CD4-positive, CD25-positive, alpha-beta regulatory T cell (primary cell): ENCODE measurements at regions not wholly inside any gene's neighbourhood (a gene's known extent, or its start where the extent isn't known, plus 50 kb on each side); places are given as distances from the start of the nearest gene placed in this dataset.

Experiments
- ATAC-seq, 2 donors: fragments of 150-1000 bp; cut with Tn5 transposase; one replicate each; pipeline ENCODE4 v1.10.0; 2021; ENCODE audit warnings: low read depth in 2 of 2, moderate number of reproducible peaks in 2 of 2, moderate library complexity in 1 of 2
- DNase-seq, 3 donors: peaks; one replicate each; pipeline versions ENCODE4 v3.0.0 to v3.0.0-alpha.2; 2012 to 2022; ENCODE audit warnings: mixed read lengths in 1 of 3
- H3K27ac ChIP-seq: one replicate; pipeline ENCODE4 v1.7.0; 2013; ENCODE audit warnings: mild to moderate bottlenecking, low read length; ENCODE audit not compliant: insufficient read depth, poor library complexity, severe bottlenecking
- H3K27me3 ChIP-seq: one replicate; pipeline ENCODE4 v1.7.0; 2013; ENCODE audit warnings: low read length; ENCODE audit not compliant: control insufficient read depth, insufficient read depth
- H3K36me3 ChIP-seq: one replicate; pipeline ENCODE4 v1.7.0; 2013; ENCODE audit warnings: mild to moderate bottlenecking, low read length, moderate library complexity; ENCODE audit not compliant: control insufficient read depth, insufficient read depth
- H3K4me1 ChIP-seq: 2 replicates; pipeline ENCODE4 v1.7.0; 2013; ENCODE audit warnings: mild to moderate bottlenecking, low read length; ENCODE audit not compliant: insufficient read depth, control insufficient read depth, poor library complexity, severe bottlenecking
- H3K4me3 ChIP-seq: one replicate; pipeline ENCODE4 v1.7.0; 2013; ENCODE audit warnings: low read depth, mild to moderate bottlenecking, low read length, moderate library complexity
- H3K9me3 ChIP-seq, 2 experiments: 1 replicate in 1 of 2; 2 replicates in 1 of 2; pipeline ENCODE4 v1.7.0; 2013; ENCODE audit warnings: low read length in 2 of 2, mild to moderate bottlenecking in 1 of 2, moderate library complexity in 1 of 2; ENCODE audit not compliant: control insufficient read depth in 2 of 2
- H3K27ac Mint-ChIP-seq, 3 donors: one replicate each; pipeline ENCODE4 v1.8.0; 2020 to 2022; ENCODE audit warnings: mild to moderate bottlenecking in 3 of 3, mixed read lengths in 3 of 3, moderate library complexity in 2 of 3
- H3K27me3 Mint-ChIP-seq: one replicate; pipeline ENCODE4 v1.8.0; 2022; ENCODE audit warnings: mild to moderate bottlenecking, mixed read lengths
- H3K36me3 Mint-ChIP-seq: one replicate; pipeline ENCODE4 v1.8.0; 2020; ENCODE audit warnings: mixed read lengths
- H3K4me1 Mint-ChIP-seq, 4 donors: one replicate each; pipeline ENCODE4 v1.8.0; 2020 to 2022; ENCODE audit warnings: mixed read lengths in 4 of 4, mild to moderate bottlenecking in 1 of 4
- H3K4me3 Mint-ChIP-seq, 4 donors: one replicate each; pipeline ENCODE4 v1.8.0; 2020 to 2022; ENCODE audit warnings: mild to moderate bottlenecking in 4 of 4, mixed read lengths in 4 of 4, moderate library complexity in 3 of 4
- H3K9me3 Mint-ChIP-seq, 7 donors: one replicate each; pipeline ENCODE4 v1.8.0; 2020 to 2022; ENCODE audit warnings: mixed read lengths in 7 of 7, mild to moderate bottlenecking in 3 of 7, moderate library complexity in 2 of 7

DNA sequence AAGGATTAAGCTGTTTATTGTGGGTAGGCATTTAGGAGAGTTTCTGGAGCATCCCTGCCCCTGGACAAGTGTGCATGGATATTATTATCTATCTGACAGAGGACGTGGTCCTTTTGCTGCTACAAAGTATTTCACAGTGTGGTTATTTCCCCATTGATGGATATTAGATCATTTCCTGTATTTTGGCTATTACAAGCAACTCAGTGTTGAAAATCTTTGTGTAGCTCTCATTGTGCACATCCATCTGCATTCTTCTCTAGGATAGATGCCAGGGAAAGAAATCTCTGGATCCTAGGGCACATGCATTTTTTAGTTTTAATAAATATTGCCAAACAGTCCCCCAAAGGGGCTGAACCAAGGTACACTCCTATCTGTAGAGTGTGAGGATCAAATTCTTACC, 154.3 kb upstream of the SRRM4 start:
- no peaks in the 10 kb centered on the region for H3K9me3 ChIP-seq

DNA sequence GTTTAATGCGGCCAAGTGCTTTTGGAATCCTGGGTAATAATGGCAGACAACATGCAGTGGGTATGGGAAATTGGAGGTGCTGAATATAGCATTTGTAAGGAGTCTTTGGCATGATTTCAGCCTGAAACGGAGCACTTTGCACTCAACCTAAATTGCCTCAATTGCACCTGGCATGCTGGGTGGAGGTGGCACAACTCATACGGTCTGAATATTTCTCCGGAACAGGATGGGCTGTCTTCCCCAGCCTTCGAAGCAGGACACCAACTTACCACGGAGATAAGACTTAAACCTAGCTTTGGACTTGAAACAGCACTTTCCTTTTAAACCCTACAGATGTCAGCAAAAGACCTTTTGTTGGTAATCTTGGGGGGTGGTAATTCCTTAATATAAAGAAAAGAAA, 153.7 kb upstream of the SRRM4 start:
- Histone ChIP-seq H3K27ac (no peak overlapping the region), H3K36me3 (no peaks in the 10 kb centered on the region), H3K9me3 (no peaks in the 10 kb centered on the region), H3K27me3 (no peaks in the 10 kb centered on the region), H3K4me3 (no peak overlapping the region), H3K4me1 (no peaks in the 10 kb centered on the region)
- Mint-ChIP-seq H3K4me3 (no peak overlapping the region), H3K27me3 (peaks cover 7% of the 10 kb centered on the region), H3K9me3 (peaks cover 0 to 7% (median 3%) of the 10 kb centered on the region in 7 donors), H3K36me3 (no peaks in the 10 kb centered on the region), H3K27ac (no peak overlapping the region), H3K4me1 (no peaks in the 10 kb centered on the region)
- ATAC-seq (no peak), DNase-seq (no peak)

More for the DNA sequence above, 154.3 kb upstream of the SRRM4 start:
- Histone ChIP-seq H3K4me3 (no peak overlapping the region), H3K36me3 (no peaks in the 10 kb centered on the region), H3K27me3 (no peaks in the 10 kb centered on the region), H3K27ac (no peak overlapping the region), H3K4me1 (no peaks in the 10 kb centered on the region)
- no peak for ATAC-seq
- Mint-ChIP-seq H3K27ac (no peak overlapping the region), H3K27me3 (peaks cover 7% of the 10 kb centered on the region), H3K4me1 (no peaks in the 10 kb centered on the region), H3K36me3 (no peaks in the 10 kb centered on the region), H3K9me3 (peaks cover 0 to 9% (median 2%) of the 10 kb centered on the region in 7 donors), H3K4me3 (no peak overlapping the region)
- DNase-seq = no peak

DNA sequence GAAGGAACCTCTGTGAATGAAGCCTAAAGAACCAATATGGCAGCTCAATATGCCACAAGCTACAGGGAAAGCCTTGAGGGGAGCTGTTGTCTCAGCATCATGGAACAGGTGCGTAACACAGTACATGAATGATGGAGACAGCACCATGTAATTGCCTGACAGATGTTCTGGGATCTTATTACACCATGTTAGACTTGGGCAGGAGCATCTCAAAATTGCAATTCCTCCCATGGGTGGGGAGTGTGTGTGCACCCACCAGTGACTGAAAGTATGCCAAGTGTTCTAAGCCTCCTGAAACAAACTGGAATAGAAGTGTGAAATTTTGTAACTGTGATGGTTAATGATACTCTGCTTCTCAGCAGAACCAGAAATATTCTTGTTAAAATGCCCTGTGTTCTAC, 151.0 kb upstream of the SRRM4 start:
- no peaks in the 10 kb centered on the region for H3K36me3 Mint-ChIP-seq
- Histone ChIP-seq H3K27me3 (no peaks in the 10 kb centered on the region), H3K4me1 (no peaks in the 10 kb centered on the region), H3K27ac (no peak overlapping the region), H3K9me3 (no peaks in the 10 kb centered on the region), H3K4me3 (no peak overlapping the region), H3K36me3 (no peaks in the 10 kb centered on the region)
- H3K27me3 Mint-ChIP-seq = peaks cover 7% of the 10 kb centered on the region
- no peak overlapping the region for H3K27ac Mint-ChIP-seq
- ATAC-seq = no peak
- no peak overlapping the region for H3K4me3 Mint-ChIP-seq
- no peak for DNase-seq
- peaks cover 0 to 4% (median 0%) of the 10 kb centered on the region in 4 donors for H3K4me1 Mint-ChIP-seq
- peaks cover 0 to 7% (median 5%) of the 10 kb centered on the region in 7 donors for H3K9me3 Mint-ChIP-seq

DNA sequence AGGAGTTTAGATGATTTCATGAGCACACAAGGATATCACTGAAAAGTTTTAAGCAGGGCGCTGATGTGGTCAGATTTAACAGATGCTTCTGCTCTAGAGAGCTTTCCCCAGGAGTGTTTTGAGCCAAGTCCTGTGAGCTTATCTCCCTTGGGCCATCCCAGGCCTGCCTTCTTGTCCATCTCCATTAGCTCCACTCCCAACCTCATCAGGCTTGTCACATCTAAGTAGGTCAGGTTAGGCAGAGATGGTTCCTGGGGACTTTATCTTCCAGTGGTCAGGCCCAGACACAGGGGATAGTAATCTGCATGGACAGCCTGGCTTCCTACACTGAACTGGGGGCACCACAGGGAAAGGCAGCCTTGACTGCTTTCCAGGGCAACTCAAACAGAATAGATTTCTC, 145.4 kb upstream of the SRRM4 start:
- no peaks in the 10 kb centered on the region for H3K27me3 ChIP-seq
- H3K9me3 Mint-ChIP-seq = peaks cover 0 to 12% (median 0%) of the 10 kb centered on the region in 7 donors
- H3K4me1 Mint-ChIP-seq = peaks cover 0 to 4% (median 0%) of the 10 kb centered on the region in 4 donors
- H3K4me1 ChIP-seq = no peaks in the 10 kb centered on the region
- H3K36me3 Mint-ChIP-seq = no peaks in the 10 kb centered on the region
- H3K4me3 ChIP-seq = no peak overlapping the region
- H3K4me3 Mint-ChIP-seq = no peak overlapping the region
- H3K9me3 ChIP-seq = no peaks in the 10 kb centered on the region
- no peaks in the 10 kb centered on the region for H3K36me3 ChIP-seq
- no peak for ATAC-seq
- no peak overlapping the region for H3K27ac Mint-ChIP-seq
- no peak for DNase-seq
- H3K27me3 Mint-ChIP-seq = no peaks in the 10 kb centered on the region
- no peak overlapping the region for H3K27ac ChIP-seq

DNA sequence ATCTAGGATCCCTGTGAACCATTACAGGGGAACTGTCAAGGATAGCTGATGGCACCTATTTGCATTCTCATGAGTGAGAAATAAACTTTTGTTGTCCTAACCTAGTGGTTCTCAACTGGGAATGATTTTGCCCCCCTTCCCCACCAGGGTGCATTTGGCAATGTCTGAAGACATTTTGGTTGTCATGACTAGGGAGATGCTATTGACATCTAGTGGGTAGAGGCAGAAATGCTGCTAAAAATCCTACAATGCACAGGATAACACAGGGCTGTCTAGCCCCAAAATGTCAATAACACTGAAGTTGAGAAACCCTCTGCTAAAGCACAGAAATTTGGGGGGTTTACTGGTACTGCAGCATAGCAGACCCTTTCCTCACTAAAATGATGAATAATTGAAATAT, 140.9 kb upstream of the SRRM4 start:
- no peaks in the 10 kb centered on the region for H3K36me3 ChIP-seq
- H3K4me1 Mint-ChIP-seq = no peaks in the 10 kb centered on the region
- H3K27ac ChIP-seq = no peak overlapping the region
- H3K4me3 Mint-ChIP-seq = no peak overlapping the region
- ATAC-seq (no peak), DNase-seq (no peak)
- no peaks in the 10 kb centered on the region for H3K36me3 Mint-ChIP-seq
- no peaks in the 10 kb centered on the region for H3K27me3 Mint-ChIP-seq
- no peaks in the 10 kb centered on the region for H3K27me3 ChIP-seq
- H3K9me3 Mint-ChIP-seq = peaks cover 0 to 4% (median 0%) of the 10 kb centered on the region in 7 donors
- H3K9me3 ChIP-seq = no peaks in the 10 kb centered on the region
- no peaks in the 10 kb centered on the region for H3K4me1 ChIP-seq
- no peak overlapping the region for H3K27ac Mint-ChIP-seq
- H3K4me3 ChIP-seq = no peak overlapping the region

DNA sequence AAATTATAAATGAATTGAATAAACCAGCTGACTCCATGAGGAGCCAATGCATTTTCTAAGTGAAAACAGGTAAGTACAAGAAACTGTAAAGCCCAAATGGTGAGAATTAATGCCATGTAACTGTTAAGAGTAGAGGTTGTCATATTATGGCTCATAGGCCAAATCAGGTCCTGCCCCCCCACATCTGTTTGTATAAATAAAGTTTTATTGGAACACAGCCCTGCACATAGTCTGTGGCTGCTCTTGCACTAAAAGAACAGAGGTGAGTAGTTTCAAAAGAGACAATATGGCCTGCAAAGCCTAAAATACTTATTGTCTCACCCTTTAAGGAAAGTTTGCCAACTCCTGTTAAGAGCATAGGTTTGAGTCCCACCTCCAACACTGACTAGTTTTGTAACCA, 140.5 kb upstream of the SRRM4 start:
- Mint-ChIP-seq H3K9me3 (peaks cover 0 to 4% (median 0%) of the 10 kb centered on the region in 7 donors), H3K27ac (no peak overlapping the region), H3K4me3 (no peak overlapping the region), H3K36me3 (no peaks in the 10 kb centered on the region), H3K27me3 (no peaks in the 10 kb centered on the region), H3K4me1 (no peaks in the 10 kb centered on the region)
- DNase-seq (no peak), ATAC-seq (no peak)
- H3K9me3 ChIP-seq = no peaks in the 10 kb centered on the region
- H3K27me3 ChIP-seq = no peaks in the 10 kb centered on the region
- no peak overlapping the region for H3K27ac ChIP-seq
- no peak overlapping the region for H3K4me3 ChIP-seq
- no peaks in the 10 kb centered on the region for H3K36me3 ChIP-seq
- H3K4me1 ChIP-seq = no peaks in the 10 kb centered on the region

DNA sequence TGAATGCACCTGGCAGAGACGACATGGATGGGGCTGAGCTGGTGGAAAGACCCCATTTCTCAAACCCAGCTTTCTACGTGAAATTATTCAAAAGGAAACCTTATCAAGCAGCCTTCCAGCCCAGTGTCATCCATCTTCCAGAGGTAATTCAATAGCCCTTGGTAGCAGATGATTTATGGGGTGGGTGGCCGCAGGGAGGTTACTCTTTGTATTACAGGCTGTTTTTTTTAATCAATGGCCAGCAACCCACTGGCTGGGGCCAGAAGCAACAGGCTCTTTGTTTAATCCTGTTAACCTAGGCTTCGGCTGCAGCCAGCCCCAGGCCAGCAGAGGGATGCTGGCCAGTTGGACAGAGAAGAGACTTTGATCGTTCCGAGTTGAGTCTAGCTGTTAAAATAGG, 139.8 kb upstream of the SRRM4 start:
- Histone ChIP-seq H3K9me3 (no peaks in the 10 kb centered on the region), H3K4me3 (no peak overlapping the region), H3K36me3 (no peaks in the 10 kb centered on the region), H3K27me3 (no peaks in the 10 kb centered on the region), H3K27ac (no peak overlapping the region), H3K4me1 (no peaks in the 10 kb centered on the region)
- Mint-ChIP-seq H3K4me1 (no peaks in the 10 kb centered on the region), H3K27ac (no peak overlapping the region), H3K27me3 (no peaks in the 10 kb centered on the region), H3K4me3 (no peak overlapping the region), H3K9me3 (peaks cover 0 to 4% (median 0%) of the 10 kb centered on the region in 7 donors), H3K36me3 (no peaks in the 10 kb centered on the region)
- DNase-seq (no peak), ATAC-seq (no peak)

DNA sequence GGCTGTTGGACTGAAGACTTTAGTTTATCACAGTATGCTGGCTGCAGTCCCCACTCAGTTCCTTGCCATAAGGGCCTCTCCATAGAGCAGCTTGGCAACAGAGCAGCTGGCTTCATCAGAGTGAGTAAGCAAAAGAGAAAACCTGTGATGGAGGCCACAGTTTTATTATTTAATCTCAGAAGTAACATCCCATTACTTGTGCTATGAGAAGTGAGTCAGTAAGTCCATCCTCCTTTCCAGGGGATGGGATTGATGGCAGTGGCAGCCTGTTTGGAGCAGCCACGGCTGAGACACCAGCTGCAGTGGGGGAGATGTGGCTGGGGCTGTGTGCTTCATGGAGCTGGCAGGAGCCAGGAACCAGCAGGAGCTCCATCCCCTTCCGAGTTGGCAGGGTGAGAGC, 138.5 kb upstream of the SRRM4 start:
- H3K27ac Mint-ChIP-seq = no peak overlapping the region
- H3K9me3 Mint-ChIP-seq = peaks cover 0 to 4% (median 0%) of the 10 kb centered on the region in 7 donors
- H3K27me3 ChIP-seq = no peaks in the 10 kb centered on the region
- no peaks in the 10 kb centered on the region for H3K4me1 Mint-ChIP-seq
- no peak overlapping the region for H3K4me3 Mint-ChIP-seq
- ATAC-seq (no peak), DNase-seq (no peak)
- no peaks in the 10 kb centered on the region for H3K36me3 Mint-ChIP-seq
- no peaks in the 10 kb centered on the region for H3K36me3 ChIP-seq
- H3K4me1 ChIP-seq = no peaks in the 10 kb centered on the region
- no peak overlapping the region for H3K4me3 ChIP-seq
- H3K9me3 ChIP-seq = no peaks in the 10 kb centered on the region
- no peak overlapping the region for H3K27ac ChIP-seq
- H3K27me3 Mint-ChIP-seq = no peaks in the 10 kb centered on the region
